Caco-2 (cell line): ENCODE measurements at regions not wholly inside any gene's neighbourhood (a gene's known extent, or its start where the extent isn't known, plus 50 kb on each side); places are given as distances from the start of the nearest gene placed in this dataset.

Source experiments
- BruUV-seq: library from RNA; stranded (reverse); fragments of 400-500 nt; replicated peaks from 2 replicates; lab custom pipeline; 2021; lab: Mats Ljungman, UMichigan
- CTCF ChIA-PET: fragments of 300-600 bp; sonication (Branson Sonifier 250); formaldehyde crosslinking; loops from one replicate; lab custom pipeline; 2022; ENCODE audit warnings: antibody characterized with exemption; lab: Charles Lee
- POLR2A ChIA-PET: fragments of 300-600 bp; sonication (Branson Sonifier 250); formaldehyde crosslinking; loops from one replicate; lab custom pipeline; 2022; ENCODE audit warnings: antibody characterized with exemption; lab: Charles Lee
- DNase-seq, 2 experiments: peaks; one replicate each; pipeline versions ENCODE4 v3.0.0 to v3.0.0-alpha.2; 2020 to 2022
- H3K27me3 ChIP-seq: replicated peaks from 2 replicates; pipeline ENCODE4 v1.6.0; 2011; ENCODE audit warnings: low read length; ENCODE audit not compliant: control insufficient read depth, insufficient read depth
- H3K36me3 ChIP-seq: 2 replicates; pipeline ENCODE4 v1.5.1; 2011; ENCODE audit warnings: low read length; ENCODE audit not compliant: control insufficient read depth, insufficient read depth
- H3K4me1 ChIP-seq: fragments of 250-450 bp; sonication (Bioruptor Pico); 2 replicates; pipeline ENCODE4 v1.5.1; 2020; ENCODE audit warnings: mild to moderate bottlenecking
- H3K4me3 ChIP-seq: 2 replicates; pipeline ENCODE4 v1.5.1; 2011; ENCODE audit warnings: low read depth, mild to moderate bottlenecking, control low read depth, low read length
- H3K9me3 ChIP-seq: fragments of 250-450 bp; sonication (Bioruptor Pico); 2 replicates; pipeline ENCODE4 v1.5.1; 2020; ENCODE audit warnings: mild to moderate bottlenecking, moderate library complexity
- H3K27ac Mint-ChIP-seq: one replicate; pipeline ENCODE4 v1.8.0; 2022; ENCODE audit warnings: mixed read lengths; ENCODE audit not compliant: unreplicated experiment
- H3K27me3 Mint-ChIP-seq: one replicate; pipeline ENCODE4 v1.8.0; 2022; ENCODE audit warnings: mixed read lengths; ENCODE audit not compliant: insufficient read depth, unreplicated experiment
- H3K36me3 Mint-ChIP-seq: one replicate; pipeline ENCODE4 v1.8.0; 2022; ENCODE audit warnings: mild to moderate bottlenecking, mixed read lengths; ENCODE audit not compliant: insufficient read depth, unreplicated experiment
- H3K4me1 Mint-ChIP-seq: one replicate; pipeline ENCODE4 v1.8.0; 2022; ENCODE audit warnings: low read depth, mixed read lengths; ENCODE audit not compliant: unreplicated experiment
- H3K4me3 Mint-ChIP-seq: one replicate; pipeline ENCODE4 v1.8.0; 2022; ENCODE audit warnings: mild to moderate bottlenecking, moderate library complexity, mixed read lengths; ENCODE audit not compliant: unreplicated experiment
- H3K9me3 Mint-ChIP-seq: one replicate; pipeline ENCODE4 v1.8.0; 2022; ENCODE audit warnings: mixed read lengths; ENCODE audit not compliant: unreplicated experiment
- CTCF ChIP-seq, 2 experiments: fragments of 200-600 bp in 1 of 2; IDR thresholded peaks; 1 replicate in 1 of 2; 2 replicates in 1 of 2; pipeline versions ENCODE4 v1.5.1 to v1.8.0; 2011 to 2022; ENCODE audit warnings: antibody characterized with exemption in 1 of 2, control low read depth in 1 of 2, inconsistent platforms in 1 of 2, low read depth in 1 of 2, low read length in 1 of 2, mild to moderate bottlenecking in 1 of 2, moderate library complexity in 1 of 2; ENCODE audit not compliant: insufficient read depth in 1 of 2, severe bottlenecking in 1 of 2, unreplicated experiment in 1 of 2
- intact Hi-C: fragments of 100-400 bp; cut with micrococcal nuclease; formaldehyde crosslinking; loops from one replicate; pipeline ENCODE4 v1.10.0; 2022; ENCODE audit not compliant: unreplicated experiment

DNA sequence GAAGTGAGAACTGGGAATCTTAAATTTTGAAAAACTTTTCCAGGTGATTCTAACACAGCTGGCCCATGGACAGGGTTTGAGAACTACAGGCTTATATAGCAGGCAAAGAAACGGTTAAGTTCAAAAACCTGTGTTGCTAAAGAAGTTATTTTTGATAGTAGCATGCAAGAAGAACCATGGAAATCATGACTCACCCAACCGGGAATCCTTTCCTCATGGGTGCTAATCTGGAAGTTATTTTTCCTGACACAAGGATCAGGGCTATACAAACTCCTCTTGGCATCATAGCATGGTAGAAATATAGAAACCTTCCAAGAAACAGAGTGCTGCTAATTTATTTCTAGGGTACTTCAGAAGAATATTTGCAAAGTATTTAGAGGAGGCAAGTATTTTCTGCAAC is 588.7 kb downstream of the CCER1 start:
- POLR2A ChIA-PET = no interaction called here
- Mint-ChIP-seq H3K27ac (no peak overlapping the region), H3K36me3 (no peaks in the 10 kb centered on the region), H3K4me1 (no peaks in the 10 kb centered on the region), H3K27me3 (no peaks in the 10 kb centered on the region), H3K4me3 (no peak overlapping the region), H3K9me3 (no peaks in the 10 kb centered on the region)
- DNase-seq = no peak
- H3K36me3 ChIP-seq = no peaks in the 10 kb centered on the region
- intact Hi-C loops = no loop called here
- no peak for TF ChIP-seq CTCF (IDR thresholded peaks at IDR 0.05; ENCODE audit: insufficient read depth in 1 of 2, low read depth in 1 of 2, low read length in 1 of 2, severe bottlenecking in 1 of 2, unreplicated experiment in 1 of 2)
- H3K4me1 ChIP-seq = no peaks in the 10 kb centered on the region
- no peak overlapping the region for H3K4me3 ChIP-seq
- CTCF ChIA-PET = no interaction called here
- no peaks in the 10 kb centered on the region for H3K27me3 ChIP-seq
- no peaks in the 10 kb centered on the region for H3K9me3 ChIP-seq
- BruUV-seq = no TSS peak

DNA sequence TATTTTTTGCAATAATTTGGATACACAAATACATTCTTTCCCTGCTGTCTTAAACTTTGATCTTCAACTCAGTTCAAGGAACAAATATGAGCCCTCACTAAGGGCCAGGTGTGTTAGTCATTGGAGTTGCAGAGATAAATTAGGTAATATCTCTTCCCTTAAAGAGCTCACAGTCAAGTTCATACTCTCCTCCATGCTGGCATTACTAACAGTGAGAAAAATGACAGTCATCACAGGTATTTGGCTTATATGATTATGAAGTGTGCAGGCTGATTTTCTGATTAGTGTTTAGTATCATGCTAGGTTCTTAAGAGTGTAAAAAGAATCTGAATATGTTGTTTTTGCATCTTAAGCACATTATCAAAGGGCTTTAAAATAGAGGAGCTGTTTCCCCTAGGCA is 594.7 kb downstream of the CCER1 start:
- Histone ChIP-seq H3K27me3 (no peaks in the 10 kb centered on the region), H3K9me3 (no peaks in the 10 kb centered on the region), H3K4me1 (no peaks in the 10 kb centered on the region), H3K36me3 (no peaks in the 10 kb centered on the region), H3K4me3 (no peak overlapping the region)
- no TSS peak for BruUV-seq
- Mint-ChIP-seq H3K4me1 (no peaks in the 10 kb centered on the region), H3K9me3 (no peaks in the 10 kb centered on the region), H3K36me3 (no peaks in the 10 kb centered on the region), H3K27ac (no peak overlapping the region), H3K4me3 (no peak overlapping the region), H3K27me3 (peaks cover 2% of the 10 kb centered on the region)
- intact Hi-C loops = no loop called here
- DNase-seq = no peak
- ChIA-PET POLR2A (no interaction called here), CTCF (no interaction called here)
- TF ChIP-seq CTCF (IDR thresholded peaks at IDR 0.05; ENCODE audit: insufficient read depth in 1 of 2, low read depth in 1 of 2, low read length in 1 of 2, severe bottlenecking in 1 of 2, unreplicated experiment in 1 of 2) = no peak

- Histone ChIP-seq H3K36me3 (no peaks in the 10 kb centered on the region), H3K27me3 (no peaks in the 10 kb centered on the region), H3K4me3 (no peak overlapping the region), H3K4me1 (no peaks in the 10 kb centered on the region), H3K9me3 (no peaks in the 10 kb centered on the region)
- H3K9me3 Mint-ChIP-seq = no peaks in the 10 kb centered on the region
- ChIA-PET CTCF (no interaction called here), POLR2A (interaction anchor here (0.6 kb wide), 1 partner anchor 226 kb away, joined by 7 read pairs; no protein-coding TSS in a partner anchor)
- no TSS peak for BruUV-seq
- DNase-seq = no peak
- no peaks in the 10 kb centered on the region for H3K4me1 Mint-ChIP-seq
- H3K36me3 Mint-ChIP-seq = no peaks in the 10 kb centered on the region
- intact Hi-C loops = no loop called here
- H3K27me3 Mint-ChIP-seq = peaks cover 2% of the 10 kb centered on the region
- H3K4me3 Mint-ChIP-seq = no peak overlapping the region
- no peak overlapping the region for H3K27ac Mint-ChIP-seq
- TF ChIP-seq CTCF (IDR thresholded peaks at IDR 0.05; ENCODE audit: insufficient read depth in 1 of 2, low read depth in 1 of 2, low read length in 1 of 2, severe bottlenecking in 1 of 2, unreplicated experiment in 1 of 2) = no peak
Measured at GRCh38 chr12:90355711-90356355, 599.1 kb downstream of the CCER1 start.
